AG08395 (cell line): ENCODE measurements at regions not wholly inside any gene's neighbourhood (a gene's known extent, or its start where the extent isn't known, plus 50 kb on each side); places are given as distances from the start of the nearest gene placed in this dataset.
A peak's percentile ranks its signal among the peaks of the same experiment; 100 is the strongest.
"Not testable (repeated sequence)": the region's sequence is repeated elsewhere in the genome, so short reads cannot be mapped to it uniquely, and the experiment has no call there.

Experiments
- DNase-seq: peaks from one replicate; pipeline ENCODE4 v3.0.0; 2012; ENCODE audit warnings: mixed read lengths, low spot score

DNA sequence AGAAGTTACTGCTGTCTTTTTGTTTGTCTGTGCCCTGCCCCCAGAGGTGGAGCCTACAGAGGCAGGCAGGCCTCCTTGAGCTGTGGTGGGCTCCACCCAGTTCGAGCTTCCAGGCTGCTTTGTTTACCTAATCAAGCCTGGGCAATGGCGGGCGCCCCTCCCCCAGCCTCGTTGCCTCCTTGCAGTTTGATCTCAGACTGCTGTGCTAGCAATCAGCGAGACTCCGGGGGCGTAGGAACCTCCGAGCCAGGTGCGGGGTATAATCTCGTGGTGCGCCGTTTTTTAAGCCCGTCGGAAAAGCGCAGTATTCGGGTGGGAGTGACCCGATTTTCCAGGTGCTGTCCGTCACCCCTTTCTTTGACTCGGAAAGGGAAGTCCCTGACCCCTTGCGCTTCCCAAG lies 335.6 kb downstream of the ADGRL2 start:
- DNase-seq, result not testable (repeated sequence)

DNA sequence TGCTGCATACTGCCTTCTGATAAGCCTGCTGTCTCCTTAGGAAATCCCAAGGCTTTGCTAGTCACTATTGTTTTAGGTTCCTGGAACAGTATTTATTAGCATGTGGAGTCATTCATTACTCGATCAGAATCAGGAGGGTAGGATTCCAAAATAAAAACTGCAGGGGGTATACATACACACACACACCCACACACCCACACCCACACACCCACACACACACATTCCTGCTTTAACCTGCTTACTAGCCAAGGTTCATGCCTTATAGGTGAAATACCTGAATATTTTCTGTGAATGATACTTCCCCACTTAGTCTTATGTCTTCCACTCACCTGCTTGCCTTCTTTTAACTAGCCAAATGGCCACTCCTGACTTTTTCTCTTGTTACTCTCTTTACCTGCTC lies 325.1 kb downstream of the ADGRL2 start:
- no peak for DNase-seq

DNA sequence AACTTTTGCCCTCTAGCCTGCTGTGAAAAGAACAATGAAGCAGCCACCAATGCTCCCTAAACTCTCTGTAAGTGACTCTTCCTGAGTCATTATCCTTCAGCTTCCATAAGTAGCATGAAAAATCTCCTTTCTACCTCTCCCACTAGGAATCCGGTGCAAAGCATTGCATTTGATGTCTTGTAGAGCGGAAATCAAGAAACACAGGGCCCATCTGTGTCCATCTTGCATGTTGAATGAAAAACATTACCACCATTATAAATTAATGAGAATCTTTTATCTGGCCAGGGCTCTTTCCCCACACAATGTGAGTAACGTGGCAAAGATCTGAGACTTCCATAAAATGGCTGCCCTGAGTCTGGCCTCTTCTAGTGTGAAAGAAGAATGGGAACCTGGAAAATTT lies 324.4 kb downstream of the ADGRL2 start:
- DNase-seq, result no peak

DNA sequence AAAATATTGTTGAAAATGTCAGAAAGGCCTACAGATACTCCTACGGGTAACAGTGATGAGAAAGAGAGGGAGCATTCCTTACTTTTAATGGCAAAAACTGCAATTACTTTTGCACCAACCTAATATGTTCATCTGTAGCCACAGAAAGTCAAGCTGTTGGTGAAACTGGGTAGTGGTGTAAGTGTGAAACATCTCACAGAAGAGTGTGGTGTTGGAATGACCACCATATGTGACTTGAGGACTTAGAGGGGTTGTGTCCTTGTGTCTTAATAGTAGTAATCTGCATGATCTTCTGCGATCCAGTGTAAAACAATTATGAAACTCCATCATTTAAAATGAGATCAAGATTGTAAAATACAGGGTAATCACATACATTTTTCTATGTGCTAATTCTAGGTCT lies 320.7 kb downstream of the ADGRL2 start:
- no peak for DNase-seq

DNA sequence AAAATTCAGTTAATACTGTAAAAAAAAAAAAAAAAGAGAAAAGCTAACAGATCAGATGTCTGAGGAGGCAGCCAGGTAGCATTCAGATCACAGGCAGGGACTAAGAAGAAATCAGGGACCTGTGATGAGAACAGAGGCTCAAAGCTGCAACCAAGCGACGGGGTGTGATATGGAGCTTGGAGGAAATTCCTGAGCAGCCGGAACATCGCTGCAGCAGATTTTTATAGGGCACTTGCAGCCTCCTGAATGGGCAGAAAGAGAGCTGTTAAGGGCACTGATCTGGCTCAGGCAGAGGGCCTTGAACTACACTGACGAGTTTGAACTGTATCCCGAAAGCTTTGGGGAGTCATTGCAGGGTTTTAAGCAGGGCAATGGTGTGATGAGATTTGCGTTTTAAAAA lies 315.4 kb downstream of the ADGRL2 start:
- DNase-seq, result no peak

DNA sequence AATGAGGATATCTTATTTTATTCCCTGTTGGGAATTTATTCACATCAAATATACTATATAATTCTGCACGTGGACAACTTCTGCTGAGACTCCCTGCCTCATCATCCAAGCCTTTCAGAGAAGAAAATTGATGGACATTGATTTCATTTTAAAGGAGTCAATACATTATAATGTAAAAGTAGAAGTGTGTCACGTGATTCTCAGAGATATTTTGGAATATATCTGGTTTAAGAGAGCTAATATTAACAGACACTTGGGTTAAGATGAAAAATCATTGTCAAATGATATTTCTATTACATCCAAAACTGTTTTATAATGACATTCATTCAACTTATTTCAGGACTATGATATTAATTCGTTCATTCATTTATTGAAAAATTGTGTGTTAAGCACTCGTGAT lies 314.2 kb downstream of the ADGRL2 start:
- DNase-seq, result no peak

DNA sequence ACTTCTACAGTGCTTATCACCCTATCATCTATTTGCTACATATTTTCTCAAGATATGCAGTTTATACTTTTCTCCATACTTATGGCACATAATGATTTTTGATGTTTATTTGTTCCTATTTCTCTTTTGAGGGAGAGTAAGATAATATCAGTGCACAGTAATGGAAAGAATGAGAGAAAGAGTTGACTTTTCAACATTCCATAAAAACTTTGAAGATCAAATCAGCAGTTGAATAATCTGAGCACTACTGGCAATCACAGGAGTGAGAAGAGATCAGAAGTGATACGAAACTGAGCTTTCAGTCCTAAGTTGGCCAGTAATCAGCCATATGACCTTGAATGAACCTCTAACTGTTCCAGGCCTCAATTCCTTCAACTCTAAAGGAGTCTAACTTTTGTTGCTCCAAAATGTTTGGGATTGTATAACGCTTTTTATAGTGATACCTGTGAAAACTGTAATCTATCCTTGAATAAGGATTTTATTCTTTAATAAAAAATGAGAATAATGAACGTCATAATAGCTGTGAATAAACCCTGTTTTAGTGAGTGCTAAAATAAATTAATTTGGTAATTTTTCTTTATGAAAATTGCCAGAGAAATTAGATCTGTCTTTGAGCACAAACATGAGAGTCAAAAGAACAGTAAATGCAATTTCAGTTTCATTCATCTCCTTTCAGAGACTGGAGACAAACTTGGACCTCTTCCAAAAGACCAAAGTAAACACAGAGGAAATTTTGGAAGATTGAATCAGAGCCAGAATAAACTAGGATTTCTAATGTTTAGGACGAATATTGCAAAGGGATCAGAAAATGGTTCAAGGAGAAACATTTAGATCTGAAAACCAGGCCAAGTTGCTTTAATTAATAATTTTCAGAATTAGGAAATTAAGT lies 309.9 kb downstream of the ADGRL2 start:
- no peak for DNase-seq

DNA sequence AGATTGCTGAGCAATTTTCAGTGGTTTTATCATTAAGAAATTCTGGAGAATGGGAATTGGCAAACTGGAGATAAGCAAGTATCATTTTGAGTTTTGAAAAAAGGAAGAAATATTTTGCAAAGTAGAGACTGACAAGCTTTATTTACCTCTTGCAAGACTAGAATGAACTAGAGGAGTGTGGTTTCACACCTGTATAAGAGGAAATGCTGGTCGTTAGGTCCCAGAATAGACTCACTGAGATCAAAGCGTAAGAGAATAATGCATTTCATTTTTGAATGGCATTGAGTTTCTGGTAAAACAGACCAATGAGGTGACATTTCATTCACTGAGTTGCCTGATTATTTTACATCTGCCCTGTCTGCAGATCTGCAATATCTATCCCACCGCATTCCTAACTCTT lies 308.1 kb downstream of the ADGRL2 start:
- no peak for DNase-seq

DNA sequence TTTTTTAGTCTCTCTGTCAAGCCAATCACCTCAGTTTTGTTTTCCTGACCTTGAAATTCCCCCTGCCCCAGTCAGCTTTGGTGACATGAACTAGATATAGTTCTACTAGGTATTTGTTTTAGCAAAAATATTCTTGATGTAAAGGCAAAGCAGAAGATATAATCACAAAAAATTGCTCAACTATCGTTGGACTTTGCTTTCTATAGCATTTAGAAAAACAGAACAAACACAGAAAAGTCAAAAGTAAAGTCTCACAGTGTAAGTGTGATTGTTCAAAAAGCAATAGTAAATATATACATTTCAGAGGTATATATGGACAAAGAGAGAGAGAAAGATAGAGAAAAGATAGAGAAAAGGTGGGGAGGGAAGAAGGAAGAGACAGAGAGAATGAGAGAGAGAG lies 305.9 kb downstream of the ADGRL2 start:
- DNase-seq, result no peak

DNA sequence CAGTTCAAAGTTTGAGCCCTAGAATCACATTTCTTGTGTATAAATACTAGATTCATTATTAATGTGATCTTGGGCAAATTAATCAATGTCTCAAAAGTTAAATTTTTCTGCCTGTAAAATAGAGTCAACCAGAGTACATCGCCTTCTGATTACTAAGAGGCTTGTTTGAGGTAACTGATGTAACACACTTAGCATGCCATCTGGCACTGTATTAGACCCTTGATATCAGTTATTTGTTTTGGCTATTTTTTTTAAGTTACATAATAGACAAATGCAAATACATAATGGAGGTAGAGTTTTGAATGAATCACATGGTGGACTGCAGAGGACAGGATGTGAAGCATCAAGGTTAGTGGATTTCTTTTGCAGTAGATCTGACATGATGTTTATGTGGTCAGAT lies 298.4 kb downstream of the ADGRL2 start:
- no peak for DNase-seq

DNA sequence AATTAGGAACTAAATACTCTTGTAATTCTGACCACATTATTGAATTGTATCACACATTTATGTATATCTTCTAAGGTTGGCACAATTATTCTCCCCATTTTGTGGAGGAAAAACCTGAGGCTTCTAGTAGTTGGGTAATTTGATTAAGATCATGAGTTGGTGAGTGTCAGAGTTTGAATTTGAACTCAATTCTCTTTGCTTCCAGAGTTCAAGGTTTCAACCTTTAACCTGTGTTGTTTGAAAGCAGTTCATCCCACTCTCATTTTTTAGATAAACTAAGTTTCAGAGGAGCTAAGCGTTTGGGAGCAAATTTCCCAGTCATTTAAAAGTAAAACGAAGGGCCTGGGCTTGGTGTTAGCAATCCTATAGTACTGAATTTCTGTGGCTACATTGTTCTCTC lies 293.4 kb downstream of the ADGRL2 start:
- DNase-seq, result no peak

DNA sequence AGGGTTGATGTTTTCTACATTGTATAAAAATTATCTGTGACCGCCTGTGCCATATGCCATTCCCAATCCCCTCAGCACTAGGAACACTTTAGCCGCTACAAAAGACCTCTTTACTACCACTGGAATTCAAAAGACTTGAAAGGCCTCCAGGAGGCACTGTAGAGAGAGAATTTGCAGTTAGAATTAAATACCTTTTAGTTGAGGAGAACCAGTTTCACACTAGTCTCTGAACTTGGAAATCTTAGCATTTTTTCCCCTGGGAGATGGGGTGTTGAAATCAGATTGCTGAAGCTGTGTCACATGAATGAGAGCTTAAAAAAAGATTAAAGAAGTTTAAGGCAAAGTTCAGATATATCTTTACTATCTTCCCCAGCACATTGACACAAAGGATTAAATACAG lies 291.0 kb downstream of the ADGRL2 start:
- no peak for DNase-seq

DNA sequence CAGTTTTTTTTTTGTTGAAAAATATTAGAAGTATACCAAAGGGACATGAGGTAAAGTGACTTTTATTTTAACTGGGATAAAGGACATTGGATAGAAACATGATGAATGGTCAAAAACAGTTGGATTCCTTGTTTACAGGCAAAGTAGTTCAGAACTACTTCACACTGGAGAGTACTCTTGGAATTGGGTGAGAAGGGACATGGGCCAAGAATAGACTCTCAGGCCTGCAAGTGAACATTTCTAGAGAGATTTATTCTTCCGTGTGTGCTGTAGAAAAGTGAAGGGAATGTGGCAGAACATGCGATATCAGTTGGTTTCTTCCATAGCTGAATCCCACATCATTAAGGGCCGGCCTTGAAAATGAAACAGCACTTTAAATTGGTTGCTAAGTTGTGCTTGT lies 290.5 kb downstream of the ADGRL2 start:
- no peak for DNase-seq

DNA sequence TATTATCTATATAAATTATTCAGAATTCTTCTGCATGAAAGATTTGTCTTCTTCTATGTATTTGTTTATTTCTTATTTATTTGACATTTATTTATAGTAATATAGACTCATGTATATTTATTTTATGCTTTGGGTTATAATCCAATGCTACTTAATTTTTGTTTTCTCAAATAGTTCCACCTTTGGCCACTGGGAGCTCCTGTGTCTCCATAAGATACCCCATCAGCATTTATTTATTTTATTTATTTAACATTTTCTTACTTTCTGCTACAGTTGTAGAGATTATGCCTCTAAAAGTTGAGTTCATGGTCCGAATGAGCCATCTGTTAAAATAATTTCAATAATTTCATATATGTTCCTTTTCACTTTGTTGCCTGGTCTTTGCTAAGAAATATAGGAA lies 289.4 kb downstream of the ADGRL2 start:
- DNase-seq, result no peak

DNA sequence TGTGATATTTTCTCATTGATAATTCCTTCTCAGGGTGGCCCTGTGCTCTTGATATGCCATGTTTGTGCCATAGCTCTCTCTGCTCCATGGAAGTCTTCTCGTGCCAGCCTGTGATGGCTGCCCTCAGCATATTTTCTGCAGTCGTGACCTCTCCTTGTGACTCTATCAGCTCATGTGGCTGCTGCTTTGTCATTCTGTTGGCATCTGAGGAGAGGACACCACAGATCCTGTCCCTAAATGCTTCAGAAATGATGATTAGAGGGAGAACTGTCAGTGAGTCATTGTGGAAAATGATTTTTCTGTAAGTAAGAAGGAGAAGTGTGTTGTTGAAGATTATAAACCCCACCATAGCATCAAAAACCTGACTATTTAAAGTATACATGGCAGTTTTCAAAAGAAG lies 286.0 kb downstream of the ADGRL2 start:
- DNase-seq, result peak; percentile 37

DNA sequence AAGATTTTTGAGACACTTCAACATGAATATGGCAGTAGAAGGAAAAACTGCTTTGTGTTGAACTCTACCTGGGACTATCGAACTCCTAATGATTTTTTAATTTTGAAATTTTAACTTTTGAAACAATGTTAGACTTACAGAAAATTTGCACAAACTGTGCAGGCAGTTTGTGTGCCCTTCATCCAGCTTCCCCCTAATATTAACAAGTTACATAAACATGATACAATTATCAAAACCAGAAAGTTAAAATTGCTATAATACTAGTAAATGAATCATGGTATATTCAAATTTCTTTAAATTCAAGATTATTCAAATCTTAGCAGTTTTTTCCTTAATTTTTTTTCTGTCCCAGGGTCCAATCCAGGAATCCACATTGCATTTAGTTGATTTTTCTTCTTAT lies 278.9 kb downstream of the ADGRL2 start:
- DNase-seq, result no peak

DNA sequence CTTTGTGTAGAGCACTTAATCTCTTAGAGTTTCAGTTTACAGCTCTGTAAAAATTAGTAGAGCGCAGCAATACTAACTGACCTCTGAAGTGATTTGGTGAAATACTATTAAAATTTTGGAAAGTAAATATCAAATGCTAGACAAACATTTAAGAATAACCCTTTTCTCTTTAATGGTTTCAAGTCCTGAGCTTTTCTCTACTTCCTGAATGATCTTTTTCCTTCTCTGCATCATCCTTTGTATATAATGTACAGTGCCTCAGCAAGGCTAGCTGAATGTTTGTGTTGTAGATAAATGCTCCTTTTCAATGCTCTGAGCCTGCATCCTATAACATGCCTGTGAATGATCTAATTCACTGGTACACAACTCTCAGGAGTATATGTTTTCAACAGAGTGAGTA lies 272.9 kb downstream of the ADGRL2 start:
- DNase-seq, result no peak

DNA sequence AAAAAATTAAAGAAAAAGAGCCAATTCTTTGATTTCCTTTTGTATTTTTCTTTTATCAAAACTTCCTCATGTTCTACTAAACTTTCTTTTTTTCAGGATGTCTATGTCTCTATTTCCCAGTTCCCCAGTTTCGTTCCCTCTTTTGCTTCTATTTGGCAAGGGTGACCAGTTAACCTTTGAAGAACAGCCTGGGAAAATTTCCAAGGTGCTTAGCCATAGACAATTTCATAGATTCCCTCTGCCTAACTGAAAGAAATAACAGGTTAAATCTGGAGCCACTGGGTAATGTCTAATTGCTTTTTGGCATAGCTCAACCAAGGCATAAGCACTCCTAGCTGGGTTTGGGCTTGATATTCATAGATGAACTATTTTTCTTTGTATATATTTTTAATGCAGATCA lies 272.3 kb downstream of the ADGRL2 start:
- DNase-seq, result no peak

DNA sequence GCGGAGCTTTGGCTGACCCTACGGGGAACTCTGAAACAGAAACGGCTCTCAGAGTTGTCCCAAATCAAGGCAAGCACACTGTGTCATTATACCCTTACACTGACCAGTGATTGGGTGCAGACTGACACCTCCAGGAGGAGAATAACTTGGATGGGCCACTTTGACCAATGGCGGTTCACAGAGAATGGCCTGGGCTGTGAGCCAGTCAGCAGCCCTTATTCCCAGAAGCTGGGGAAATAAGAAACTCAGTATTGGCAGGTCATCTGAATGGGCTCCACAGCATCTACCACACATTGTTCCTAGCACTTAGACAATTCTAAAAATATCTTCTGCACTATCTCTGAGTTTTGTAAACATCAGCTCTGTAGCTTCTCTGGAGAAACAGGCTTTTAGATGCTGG lies 265.2 kb downstream of the ADGRL2 start:
- no peak for DNase-seq

DNA sequence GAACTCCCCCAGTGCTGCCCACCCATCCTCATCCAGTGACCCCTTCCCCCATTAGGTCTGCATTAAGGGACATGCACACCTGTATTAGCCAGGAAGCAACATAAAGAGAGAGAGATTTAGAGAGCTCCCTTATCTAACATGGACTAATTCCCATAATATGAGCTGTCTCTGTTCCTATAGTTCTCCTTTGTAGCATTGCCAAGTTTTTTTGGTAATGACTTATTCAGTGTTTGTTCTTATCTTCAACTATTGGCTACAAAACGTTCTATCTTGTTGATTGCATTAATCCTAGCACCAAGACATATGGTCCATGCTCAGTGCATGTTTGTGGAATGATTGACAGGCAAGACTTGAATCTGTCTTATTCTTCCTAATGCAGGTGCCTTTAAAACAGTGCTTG lies 264.0 kb downstream of the ADGRL2 start:
- no peak for DNase-seq

DNA sequence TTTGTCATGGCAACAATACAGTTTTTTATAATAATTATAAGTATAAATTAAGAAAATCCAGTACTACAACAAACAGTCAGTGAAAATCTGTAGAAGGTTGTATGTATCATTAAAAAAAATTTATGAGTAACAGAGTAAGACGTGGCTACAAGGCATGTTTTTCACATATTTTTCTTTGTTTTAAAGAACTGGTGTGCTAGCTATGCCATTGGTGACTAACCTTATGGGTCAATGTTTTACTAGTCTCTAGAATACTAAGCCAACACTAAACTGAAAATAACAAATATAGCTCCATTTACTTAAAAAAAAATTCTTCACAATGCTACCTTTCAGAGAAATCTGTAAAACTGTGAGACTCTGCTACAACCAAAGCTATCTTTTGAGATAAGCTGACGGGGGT lies 261.5 kb downstream of the ADGRL2 start:
- DNase-seq, result no peak

DNA sequence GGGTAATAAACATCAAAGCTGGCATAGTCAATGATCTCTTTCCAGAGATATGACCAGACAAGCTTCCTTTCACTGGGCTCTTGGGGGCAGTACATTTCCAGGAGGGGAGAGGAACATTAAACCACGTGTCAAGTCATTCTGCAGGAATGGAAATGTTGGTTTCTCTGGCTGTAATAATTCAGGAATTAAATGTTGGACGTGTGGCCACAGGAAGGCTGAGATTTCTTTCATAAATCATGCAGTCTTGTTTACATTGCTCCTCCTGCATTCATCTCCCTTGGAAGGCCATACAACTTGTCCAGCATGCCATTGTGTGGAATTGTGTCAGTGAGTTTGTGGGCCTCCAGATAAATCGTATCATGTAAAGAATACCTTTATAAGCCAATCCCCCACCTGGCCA lies 259.2 kb downstream of the ADGRL2 start:
- no peak for DNase-seq

DNA sequence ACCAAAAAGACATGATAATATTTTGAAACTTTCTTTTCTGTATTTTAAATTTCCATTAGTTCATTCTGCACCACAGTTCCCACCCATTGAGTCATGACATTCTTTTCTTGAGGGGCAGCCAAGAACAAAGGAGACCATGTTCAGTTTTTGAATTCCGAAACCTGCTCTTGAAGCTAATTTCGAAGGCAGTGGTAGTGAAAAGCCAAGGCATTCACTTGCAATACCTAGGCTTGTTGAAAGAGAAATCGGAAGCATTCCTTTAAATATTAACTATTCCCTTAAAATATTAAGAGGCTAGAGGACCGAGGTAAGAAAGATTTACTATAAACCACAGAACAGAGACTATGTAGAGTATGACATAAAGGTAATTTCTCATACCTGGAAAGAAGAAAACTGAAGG lies 256.3 kb downstream of the ADGRL2 start:
- DNase-seq, result no peak

DNA sequence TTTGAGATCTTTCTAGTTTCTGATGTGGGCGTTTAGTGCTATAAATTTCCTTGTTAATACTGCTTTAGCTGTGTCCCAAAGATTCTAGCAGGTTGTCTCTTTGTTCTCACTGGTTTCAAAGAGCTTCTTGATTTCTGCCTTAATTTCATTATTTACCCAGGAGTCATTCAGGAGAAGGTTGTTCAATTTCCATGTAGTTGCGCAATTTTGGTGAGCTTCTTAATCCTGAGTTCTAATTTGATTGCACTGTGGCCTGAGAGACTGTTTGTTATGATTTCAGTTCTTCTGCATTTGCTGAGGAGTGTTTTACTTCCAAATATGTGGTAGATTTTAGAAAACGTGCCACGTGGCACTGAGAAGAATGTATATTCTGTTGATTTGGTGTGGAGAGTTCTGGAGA lies 254.6 kb downstream of the ADGRL2 start:
- DNase-seq, result not testable (repeated sequence)
